GM21576 (cell line): ENCODE measurements at regions not wholly inside any gene's neighbourhood (a gene's known extent, or its start where the extent isn't known, plus 50 kb on each side); places are given as distances from the start of the nearest gene placed in this dataset.
"Not testable (repeated sequence)": the region's sequence is repeated elsewhere in the genome, so short reads cannot be mapped to it uniquely, and the experiment has no call there.

Experiments
- ATAC-seq: cut with Tn5 transposase; IDR thresholded peaks from one replicate; pipeline ENCODE4 v1.9.1; 2021; ENCODE audit warnings: mild to moderate bottlenecking, moderate library complexity; ENCODE audit not compliant: unreplicated experiment

DNA sequence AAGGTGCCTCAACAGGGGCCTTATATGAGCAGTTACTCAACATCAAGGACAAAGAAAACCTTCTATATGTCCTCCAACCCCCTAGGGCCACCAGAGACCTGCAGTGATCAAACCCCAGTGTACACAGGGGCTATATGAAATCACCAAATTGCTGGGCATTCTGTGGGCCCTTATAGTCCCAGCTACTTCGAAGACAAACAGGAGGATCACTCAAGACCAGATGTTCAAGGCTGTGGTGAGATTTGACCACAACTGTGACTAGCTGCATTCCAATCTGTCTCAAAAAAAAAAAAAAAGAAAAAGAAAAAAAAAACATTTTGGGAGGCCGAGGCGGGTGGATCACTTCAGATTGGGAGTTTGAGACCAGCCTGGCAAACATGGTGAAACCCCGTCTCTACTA lies 51.0 kb upstream of the PRB2 start:
- no peak for ATAC-seq

DNA sequence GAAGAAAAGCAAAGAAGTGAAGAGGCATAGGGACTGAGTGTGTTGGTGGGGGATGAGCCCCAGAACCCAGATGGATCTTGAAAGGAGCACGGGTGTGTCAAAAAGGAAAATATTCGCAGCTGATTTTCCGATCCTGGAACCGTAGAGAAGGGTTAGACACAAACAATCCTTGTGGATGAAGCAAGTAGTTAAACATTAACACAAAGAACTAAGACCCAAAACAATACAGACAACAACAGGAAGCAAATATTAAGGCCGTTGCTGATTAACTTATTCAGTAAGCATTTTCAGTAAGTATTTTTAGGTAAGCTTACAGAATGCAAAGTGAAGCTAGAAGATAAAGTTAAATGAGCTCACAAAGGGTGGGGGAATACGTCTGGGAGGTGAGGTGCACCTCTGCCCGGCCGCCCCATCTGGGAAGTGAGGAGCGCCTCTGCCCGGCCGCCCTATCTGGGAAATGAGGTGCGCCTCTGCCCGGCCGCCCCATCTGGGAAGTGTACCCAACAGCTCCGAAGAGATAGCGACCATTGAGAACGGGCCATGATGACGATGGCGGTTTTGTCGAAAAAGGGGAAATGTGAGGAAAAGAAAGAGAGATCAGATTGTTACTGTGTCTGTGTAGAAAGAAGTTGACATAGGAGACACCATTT lies 62.8 kb upstream of the PRB2 start:
- no peak for ATAC-seq

DNA sequence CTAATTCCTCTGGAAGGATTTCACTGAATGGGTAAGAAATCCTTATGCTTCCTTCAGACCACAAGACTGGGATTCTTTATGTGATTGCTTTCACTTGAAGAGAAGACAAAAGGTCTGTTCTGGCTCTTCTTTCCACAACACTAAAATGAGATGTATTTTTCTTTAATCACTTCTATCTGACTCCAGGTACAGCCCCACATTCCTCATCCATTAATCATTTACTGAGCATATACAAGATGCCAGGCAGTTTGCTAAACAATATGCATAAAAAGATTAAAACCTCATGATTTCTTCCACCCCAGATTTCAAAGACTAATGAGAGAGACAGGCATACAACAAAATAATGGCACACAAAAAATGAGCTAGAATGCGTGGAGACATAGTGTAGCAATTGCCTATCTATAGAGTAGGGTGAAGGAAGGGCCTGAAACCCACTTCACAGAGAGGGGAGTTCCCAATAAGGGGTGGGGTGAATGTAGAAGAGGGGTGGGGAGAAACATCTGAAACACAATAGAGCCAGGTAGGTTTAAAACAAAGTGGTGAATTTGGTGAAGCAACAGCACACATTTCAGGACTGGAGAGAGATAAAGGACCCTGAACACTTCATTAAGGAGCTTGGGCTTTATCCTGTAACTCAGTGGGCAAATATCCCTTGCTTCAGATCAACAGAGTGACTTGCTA lies 65.1 kb upstream of the PRB2 start:
- ATAC-seq, result no peak

DNA sequence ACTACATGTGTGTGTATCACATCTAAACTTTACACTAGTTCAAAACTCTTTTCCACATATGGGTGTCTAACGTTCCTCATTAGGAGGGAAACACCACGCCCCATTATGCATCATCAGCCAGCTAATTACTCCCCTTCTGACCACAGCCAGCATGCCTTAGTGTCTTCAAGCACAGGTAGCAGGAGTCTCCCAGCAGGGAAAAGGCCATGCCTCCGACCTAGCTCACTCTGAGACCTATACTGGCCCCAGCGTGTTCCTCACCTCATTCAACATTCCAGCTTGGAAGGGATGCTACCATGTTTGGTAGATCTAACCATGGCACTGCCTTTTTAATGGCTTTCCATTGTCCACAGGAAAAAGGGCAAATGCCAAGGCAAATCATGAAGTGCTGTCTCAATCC lies 66.1 kb upstream of the PRB2 start:
- no peak for ATAC-seq

DNA sequence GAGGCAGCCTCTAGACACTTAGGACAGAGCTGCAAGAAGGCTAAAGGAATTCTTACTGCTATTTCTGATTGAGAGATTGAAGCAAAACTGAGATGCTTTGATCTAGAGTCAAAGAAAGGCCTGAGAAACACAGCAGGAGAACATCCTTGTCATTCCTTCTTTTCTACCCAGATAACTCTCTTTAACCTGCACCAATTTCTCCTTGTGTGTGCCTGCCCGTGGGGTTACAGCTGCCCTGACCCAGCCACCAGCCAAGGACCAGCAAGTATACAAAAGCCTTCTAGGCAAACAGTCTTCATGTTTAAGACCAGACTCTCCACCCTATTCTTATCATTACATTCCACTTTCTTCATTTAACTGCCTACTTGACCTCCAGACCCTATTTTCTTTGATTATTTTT lies 81.7 kb upstream of the PRB2 start:
- no peak for ATAC-seq

DNA sequence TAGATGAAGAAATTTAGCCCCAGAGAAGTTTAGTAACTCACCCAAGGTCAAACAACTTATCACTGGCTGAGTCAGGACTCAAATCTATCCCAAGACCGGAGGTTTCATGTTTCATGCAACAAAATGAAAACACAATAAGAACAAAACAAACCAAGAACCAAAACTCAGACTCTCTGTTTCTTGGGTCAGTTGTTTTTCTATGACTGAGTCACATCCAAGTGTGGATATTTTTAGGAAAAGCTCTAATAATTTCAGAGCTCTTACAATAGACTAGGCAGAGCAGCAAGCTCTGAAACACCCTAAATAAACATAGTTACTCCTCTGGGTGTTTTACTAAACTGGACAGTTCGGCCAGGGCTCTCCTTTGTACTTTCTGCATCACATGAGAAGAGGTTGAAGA lies 87.6 kb upstream of the PRB2 start:
- no peak for ATAC-seq

DNA sequence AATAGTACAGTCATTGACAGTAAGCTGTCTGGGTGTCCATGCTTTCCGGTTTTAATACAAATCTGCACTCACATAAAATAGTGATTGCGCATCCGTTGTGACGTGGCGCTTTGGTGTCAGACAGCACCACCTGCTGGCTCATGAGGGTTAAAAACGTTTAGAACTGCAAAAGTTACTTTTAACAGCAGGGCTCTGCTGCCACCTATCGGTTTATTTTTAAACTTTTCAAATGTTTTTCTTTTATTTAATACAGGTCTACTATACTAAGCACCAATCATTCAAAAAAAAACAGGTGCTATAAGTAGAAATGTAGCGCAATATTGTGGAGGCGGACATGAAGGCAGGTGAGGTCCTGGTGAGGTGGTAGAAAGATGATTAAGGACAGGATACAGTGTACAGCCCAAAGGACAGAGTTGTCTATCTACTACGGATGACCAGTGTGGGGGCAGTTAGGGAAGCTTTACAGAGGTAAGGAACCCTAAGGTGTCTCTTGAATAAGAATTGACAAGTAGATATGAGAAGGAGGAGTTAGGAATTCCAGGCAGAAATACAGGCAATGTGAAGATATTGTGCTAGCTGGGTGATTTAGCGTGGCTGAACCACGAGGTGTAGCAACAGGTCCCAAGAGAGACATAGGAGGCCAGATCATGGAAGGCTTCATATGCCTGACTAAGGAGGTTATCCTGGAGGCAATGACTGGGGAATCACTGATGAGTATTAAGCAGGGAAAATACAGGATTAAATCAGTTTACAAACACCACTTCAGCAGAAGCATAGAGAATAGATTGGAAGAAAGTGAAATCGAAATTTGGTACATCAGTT lies 91.5 kb upstream of the PRB2 start:
- peak; percentile 85 for ATAC-seq

DNA sequence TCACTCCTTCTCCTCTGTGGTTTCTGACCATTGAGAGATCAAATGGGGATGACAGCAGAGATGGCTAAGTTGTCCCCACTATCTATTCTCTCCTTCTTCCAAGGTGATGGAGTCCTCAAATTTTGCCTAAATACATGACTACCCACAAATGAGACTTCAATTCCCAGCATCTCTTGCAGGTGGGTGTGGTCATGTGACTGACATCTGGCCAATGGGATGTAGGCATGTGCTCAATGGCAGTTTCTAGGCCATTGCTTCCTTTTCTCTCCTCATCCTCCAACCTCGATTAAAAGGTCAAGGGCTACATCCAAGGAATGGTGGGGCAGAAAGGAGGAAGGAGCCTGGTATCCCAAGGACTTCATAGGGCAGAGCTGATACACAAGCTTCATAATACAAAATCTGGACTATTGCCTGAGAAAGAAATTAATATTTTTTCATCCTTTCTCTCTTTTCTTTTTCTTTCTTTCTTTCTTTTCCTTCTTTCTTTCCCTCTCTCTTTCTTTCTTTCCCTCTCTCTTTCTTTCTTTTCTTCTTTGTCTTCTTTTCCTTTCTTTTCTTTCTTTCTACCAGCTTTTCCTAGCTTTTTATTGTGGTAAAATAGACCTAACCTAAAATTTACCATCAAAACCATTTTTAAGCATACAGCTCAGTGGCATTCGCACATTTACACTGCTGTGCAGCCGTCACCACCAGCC lies 100.9 kb upstream of the PRB2 start:
- no peak for ATAC-seq

DNA sequence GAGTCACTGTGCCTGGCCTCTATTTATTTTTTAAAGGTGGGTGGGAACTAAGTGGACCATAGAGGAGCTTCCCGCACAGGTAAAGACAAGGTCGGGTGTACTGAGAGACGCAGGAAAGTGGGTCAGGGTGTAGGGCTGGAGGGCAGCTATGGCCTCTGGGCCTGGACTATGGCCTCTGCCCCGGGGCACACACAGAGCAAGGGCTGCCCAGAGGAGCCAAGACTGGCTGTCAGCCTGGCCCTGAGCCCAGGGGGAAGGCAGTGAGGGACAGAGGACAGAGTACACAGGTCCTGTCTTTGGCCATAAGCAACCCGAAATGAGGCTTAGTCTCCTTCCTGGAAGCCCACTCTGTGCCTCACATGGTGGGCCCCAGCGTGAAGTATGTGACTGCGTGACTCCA lies 102.1 kb upstream of the PRB2 start:
- no peak for ATAC-seq

DNA sequence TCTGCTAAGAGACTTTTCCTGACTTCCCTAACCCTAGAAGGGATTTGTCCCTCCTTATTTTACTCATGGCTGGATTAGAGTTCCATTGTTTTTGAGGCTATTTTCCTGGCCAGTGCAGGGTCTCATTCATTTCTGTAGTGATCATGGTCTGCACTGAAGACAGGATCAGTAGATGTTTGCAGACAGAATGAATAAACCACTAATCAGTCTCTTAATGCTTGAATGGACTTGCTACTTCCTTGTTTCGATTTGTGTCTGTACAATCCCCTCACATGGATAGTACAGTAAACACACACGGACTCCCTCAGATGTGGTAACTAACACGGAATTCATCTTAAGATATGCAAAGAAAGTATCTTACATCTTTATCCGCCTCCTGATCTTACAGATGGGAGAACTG lies 102.6 kb upstream of the PRB2 start:
- no peak for ATAC-seq

DNA sequence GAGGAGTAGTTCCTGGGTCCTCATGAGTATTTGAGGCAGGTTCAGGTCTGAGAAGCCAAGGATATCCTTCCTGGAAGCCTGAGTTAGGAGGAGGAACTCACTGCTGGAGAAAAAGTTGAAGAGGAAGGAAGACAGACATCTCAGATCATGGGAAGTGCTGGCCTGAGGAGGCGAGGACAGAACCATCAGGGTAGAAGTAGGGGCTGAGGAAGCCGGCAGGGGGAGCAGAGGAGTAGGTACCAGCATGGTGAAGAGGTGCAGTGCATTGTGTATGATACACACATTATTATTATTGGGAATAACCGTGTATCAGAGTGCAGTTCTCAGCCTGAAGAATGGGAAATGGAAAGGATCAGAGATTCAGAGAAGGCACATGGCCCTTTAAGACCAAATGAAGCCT lies 103.2 kb upstream of the PRB2 start:
- ATAC-seq, result not testable (repeated sequence)

DNA sequence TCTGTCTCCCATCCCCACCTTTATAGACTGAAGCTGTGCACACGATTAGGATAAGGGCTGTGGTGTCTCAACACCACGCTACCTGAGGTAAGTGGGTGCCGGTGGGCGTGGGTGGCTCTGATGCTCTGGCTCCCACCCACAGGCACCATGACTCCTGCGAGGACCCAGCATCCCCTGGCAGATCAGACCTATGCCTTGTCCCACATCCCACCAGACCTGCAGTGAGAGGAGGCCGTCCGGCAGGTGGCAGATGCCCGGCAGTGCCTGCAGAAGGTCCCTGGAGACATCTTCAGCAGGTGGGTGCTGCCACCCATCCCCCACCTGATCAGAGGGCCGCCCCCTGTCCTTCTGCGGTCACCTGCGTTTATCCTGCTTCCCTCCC lies 104.4 kb upstream of the PRB2 start:
- no peak for ATAC-seq

DNA sequence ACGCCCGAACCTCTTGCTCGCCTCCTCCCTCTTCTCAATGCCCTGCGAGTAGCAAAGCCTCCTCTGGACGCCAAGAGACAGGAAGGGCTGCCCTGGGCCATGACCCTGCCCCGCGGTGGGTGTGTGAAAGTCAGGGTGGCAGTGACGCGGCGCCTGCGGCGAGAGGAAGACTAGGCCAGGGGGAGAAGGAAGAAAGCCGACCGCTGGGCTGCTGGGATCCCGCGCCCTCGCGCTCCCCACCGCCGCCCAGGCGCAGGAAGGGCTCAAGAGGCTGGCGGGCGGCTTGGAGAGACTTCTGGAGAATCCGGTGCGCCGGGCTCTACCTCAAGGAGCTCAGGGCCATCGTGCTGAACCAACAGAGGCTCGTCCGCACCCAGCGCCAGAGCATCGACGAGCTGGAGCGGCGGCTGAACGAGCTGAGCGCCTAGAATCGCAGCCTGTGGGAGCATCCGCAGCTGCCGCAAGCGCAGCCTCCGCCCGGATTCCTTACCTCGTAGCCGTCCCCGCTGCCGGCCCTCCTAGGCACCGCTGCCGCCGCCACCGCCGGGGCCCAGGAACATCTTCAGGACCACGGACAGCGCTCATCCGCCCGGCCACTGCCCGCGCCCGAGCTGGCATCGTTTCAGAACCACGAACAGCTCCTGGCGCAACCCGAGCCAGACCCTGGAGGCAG lies 105.0 kb upstream of the PRB2 start:
- ATAC-seq, result no peak

DNA sequence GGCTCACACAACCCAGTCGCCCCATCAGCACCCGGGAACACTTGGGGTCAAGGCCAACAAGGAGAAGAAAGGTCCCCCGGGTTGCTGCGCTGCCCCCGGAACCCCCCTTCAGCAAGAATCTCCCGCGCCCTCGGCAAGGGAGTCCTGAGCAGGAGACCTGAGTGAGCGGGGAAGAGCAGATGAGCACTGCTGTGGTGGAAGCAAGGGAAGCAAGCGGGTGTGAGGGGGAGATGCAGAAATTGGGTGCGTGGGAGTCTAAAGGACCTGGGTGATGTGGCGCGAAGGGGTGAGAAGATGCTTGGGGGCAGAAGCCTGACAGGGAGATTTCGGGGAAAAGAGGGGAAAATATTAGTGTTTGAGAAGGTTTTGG lies 105.5 kb upstream of the PRB2 start:
- no peak for ATAC-seq

DNA sequence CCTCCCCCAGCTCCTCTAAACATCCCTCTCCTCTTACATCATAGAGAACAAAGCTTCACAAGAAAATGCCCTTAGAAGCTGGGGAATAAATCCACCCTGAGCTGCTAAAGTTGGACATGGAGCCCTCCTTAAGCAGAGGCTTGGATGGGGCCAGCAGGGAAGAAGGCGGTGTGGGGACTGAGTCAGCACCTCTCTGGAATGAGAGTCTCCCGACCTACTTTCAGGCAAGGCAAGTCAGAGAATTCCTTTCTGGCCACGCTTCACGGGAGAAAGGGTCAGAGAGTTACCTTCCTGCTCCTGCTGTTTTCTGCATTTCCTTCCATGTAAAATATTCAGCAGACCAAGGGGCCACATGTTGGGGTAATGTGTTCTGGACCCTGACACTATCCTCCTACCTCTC lies 113.3 kb upstream of the PRB2 start:
- no peak for ATAC-seq

DNA sequence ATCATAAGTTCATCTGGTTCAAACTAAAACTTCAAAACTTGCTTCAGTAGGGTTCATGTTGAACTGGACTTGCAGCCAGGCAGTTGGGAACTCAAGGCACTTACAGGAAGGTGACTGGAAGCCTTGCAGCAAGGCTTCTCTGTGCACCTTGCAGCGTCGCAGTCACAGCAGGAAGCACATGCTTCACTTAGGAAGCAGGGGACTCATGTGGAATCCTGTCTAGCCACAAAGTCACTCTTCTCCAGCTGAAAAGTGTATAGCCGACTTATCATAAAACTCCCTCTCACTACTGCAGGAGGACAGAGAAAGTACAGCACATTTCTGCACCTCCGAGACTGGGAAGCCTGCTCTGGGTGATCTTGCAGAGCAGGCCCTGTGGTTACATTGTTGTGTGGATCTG lies 114.0 kb upstream of the PRB2 start:
- no peak for ATAC-seq

DNA sequence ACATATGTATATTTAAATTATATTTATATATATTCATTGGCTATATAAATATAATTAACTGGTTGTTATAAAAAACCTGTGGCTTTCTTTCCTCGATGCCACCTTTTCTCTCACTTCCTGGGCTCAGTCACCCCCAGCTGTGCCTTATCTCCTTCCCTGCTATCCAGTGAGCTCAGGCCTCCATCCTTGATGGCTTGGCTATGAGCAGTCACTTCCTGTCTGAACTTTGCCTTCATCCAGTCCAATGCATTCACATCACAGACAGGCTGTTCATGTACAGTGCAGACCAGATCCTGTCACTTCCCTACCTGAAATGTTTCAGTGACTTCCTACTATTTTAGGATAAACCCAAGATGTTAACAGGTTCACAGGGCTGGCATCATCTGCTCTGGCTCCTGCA lies 115.3 kb upstream of the PRB2 start:
- ATAC-seq, result no peak

DNA sequence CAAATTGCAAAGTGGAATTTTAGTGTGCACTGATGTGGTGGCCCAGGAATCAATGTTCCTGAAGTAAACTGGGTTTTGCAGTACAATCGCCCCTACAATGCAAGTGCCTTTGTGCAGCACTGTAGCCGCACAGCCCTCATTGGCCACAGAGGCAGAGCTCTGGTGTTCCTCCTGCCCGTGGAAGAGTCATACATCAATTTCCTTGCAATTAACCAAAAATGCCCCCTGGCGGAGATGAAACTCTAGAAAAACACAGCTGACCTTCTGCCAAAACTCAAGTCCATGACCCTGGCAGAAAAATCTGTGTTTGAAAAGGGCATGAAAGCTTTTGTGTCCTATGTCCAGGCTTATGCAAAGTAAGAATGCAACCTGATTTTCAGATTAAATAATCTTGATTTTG lies 117.9 kb upstream of the PRB2 start:
- no peak for ATAC-seq

DNA sequence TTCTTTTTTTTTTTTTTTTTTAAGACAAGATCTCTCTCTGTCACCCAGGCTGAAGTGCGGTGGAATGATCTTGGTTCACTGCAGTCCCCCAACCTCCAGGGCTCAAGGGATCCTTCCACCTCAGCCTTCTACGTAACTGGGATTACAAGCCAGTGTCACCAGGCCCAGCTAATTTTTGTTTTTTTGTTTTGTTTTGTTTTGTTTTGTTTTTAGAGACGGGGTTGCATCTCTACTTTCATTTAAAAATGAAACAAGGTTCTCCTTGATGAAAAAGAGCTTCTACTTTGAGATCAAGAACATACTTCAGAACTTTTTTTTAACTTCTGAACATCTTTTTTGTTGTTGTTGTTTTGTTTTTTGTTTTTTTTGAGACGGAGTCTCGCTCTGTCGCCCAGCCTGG lies 121.7 kb upstream of the PRB2 start:
- no peak for ATAC-seq

DNA sequence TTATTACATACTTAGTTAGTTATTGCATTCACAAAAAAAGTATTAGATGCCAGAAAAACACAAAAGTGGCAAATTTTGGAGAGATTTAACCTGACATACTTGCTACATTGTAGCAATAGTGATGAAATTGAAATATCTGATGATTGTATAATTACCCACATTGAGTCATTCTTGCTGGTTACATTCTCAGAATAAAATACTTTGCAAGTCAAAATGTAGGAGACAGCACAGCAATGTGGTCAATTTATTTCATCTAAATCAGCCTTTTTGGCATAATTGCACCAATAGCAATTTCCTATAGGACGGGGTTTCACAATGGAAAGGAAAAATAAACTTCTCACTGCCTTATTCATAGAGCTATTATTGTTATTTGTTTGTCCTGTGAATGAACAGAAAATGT lies 125.0 kb upstream of the ETV6 start:
- no peak for ATAC-seq

DNA sequence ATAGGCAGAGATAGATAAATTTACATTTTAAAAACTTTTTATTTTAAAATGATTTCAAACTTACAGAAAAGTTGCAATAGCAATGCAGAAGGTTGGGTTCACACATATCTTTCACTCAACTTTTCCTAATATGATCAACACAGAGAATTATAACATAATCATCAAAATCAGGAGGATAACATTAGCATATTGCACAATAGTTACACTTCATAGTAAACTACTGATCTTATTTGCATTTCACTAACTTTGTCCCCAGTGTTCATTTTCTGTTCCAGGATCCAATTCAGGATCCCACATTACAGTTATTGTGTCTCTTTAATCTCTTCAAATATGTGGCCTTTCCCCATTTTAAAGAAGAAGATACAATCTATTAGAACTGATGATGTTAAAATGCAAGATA lies 115.4 kb upstream of the ETV6 start:
- ATAC-seq, result no peak
